H9 (cell line): ENCODE measurements at regions not wholly inside any gene's neighbourhood (a gene's known extent, or its start where the extent isn't known, plus 50 kb on each side); places are given as distances from the start of the nearest gene placed in this dataset.

Experiments
- DNase-seq: peaks from one replicate; pipeline ENCODE4 v3.0.0-alpha.2; 2017
- H2AFZ ChIP-seq: one replicate; pipeline ENCODE4 v1.6.1; 2013; ENCODE audit warnings: mild to moderate bottlenecking, low read length, control low read depth, moderate library complexity
- H2AK5ac ChIP-seq: 2 replicates; pipeline ENCODE4 v1.6.1; 2013; ENCODE audit warnings: low read length, control low read depth, mixed read lengths; ENCODE audit not compliant: insufficient read length
- H2BK120ac ChIP-seq: one replicate; pipeline ENCODE4 v1.6.1; 2013; ENCODE audit warnings: low read depth, mild to moderate bottlenecking, low read length, control low read depth, inconsistent platforms; ENCODE audit not compliant: poor library complexity, severe bottlenecking
- H2BK12ac ChIP-seq: 2 replicates; pipeline ENCODE4 v1.6.1; 2013; ENCODE audit warnings: low read length, control low read depth, mixed read lengths, low read depth; ENCODE audit not compliant: insufficient read length
- H2BK15ac ChIP-seq: 2 replicates; pipeline ENCODE4 v1.6.1; 2013; ENCODE audit warnings: low read depth, low read length, control low read depth
- H2BK20ac ChIP-seq: one replicate; pipeline ENCODE4 v1.6.1; 2013; ENCODE audit warnings: low read depth, mild to moderate bottlenecking, low read length, control low read depth, inconsistent platforms; ENCODE audit not compliant: poor library complexity, severe bottlenecking
- H2BK5ac ChIP-seq: 2 replicates; pipeline ENCODE4 v1.6.1; 2013; ENCODE audit warnings: low read length, control low read depth, mixed read lengths; ENCODE audit not compliant: insufficient read length
- H3K14ac ChIP-seq: 2 replicates; pipeline ENCODE4 v1.6.1; 2013; ENCODE audit warnings: low read length, control low read depth; ENCODE audit not compliant: insufficient read depth
- H3K18ac ChIP-seq: 2 replicates; pipeline ENCODE4 v1.6.1; 2013; ENCODE audit warnings: low read depth, mild to moderate bottlenecking, mixed read lengths, low read length, control low read depth; ENCODE audit not compliant: insufficient read length
- H3K23ac ChIP-seq: 2 replicates; pipeline ENCODE4 v1.6.1; 2013; ENCODE audit warnings: low read length, control low read depth, mixed read lengths, low read depth; ENCODE audit not compliant: insufficient read length
- H3K23me2 ChIP-seq: 2 replicates; pipeline ENCODE4 v1.6.1; 2013; ENCODE audit warnings: low read depth, mild to moderate bottlenecking, mixed read lengths, low read length, control low read depth; ENCODE audit not compliant: insufficient read length, poor library complexity, severe bottlenecking
- H3K27ac ChIP-seq: 2 replicates; pipeline ENCODE4 v1.5.1; 2013; ENCODE audit warnings: low read length, control low read depth, mixed read lengths, low read depth; ENCODE audit not compliant: insufficient read length
- H3K27me3 ChIP-seq: 2 replicates; pipeline ENCODE4 v1.6.1; 2013; ENCODE audit warnings: low read length, control low read depth, inconsistent platforms; ENCODE audit not compliant: insufficient read depth
- H3K4ac ChIP-seq: 2 replicates; pipeline ENCODE4 v1.6.1; 2013; ENCODE audit warnings: low read depth, mild to moderate bottlenecking, control low read depth, inconsistent platforms, low read length, moderate library complexity
- H3K4me1 ChIP-seq: 2 replicates; pipeline ENCODE4 v1.6.1; 2013; ENCODE audit warnings: low read length, control low read depth, inconsistent platforms; ENCODE audit not compliant: insufficient read depth
- H3K4me2 ChIP-seq: 2 replicates; pipeline ENCODE4 v1.6.1; 2013; ENCODE audit warnings: low read length, control low read depth, mixed read lengths; ENCODE audit not compliant: insufficient read length, insufficient read depth
- H3K56ac ChIP-seq: 2 replicates; pipeline ENCODE4 v1.6.1; 2013; ENCODE audit warnings: low read depth, mild to moderate bottlenecking, mixed read lengths, low read length, control low read depth; ENCODE audit not compliant: insufficient read length
- H3K79me1 ChIP-seq: 2 replicates; pipeline ENCODE4 v1.6.1; 2013; ENCODE audit warnings: low read depth, mild to moderate bottlenecking, moderate library complexity, low read length, control low read depth, inconsistent platforms; ENCODE audit not compliant: insufficient read depth, poor library complexity, severe bottlenecking
- H3K79me2 ChIP-seq: 2 replicates; pipeline ENCODE4 v1.6.1; 2013; ENCODE audit warnings: low read length, control low read depth, inconsistent platforms; ENCODE audit not compliant: insufficient read depth
- H3K9ac ChIP-seq: 2 replicates; pipeline ENCODE4 v1.6.1; 2013; ENCODE audit warnings: low read length, control low read depth, mixed read lengths; ENCODE audit not compliant: insufficient read length; ENCODE audit errors: extremely low read depth
- H3K9me3 ChIP-seq: one replicate; pipeline ENCODE4 v1.6.1; 2013; ENCODE audit warnings: low read depth, low read length, inconsistent platforms; ENCODE audit not compliant: control insufficient read depth
- H3T11ph ChIP-seq: one replicate; pipeline ENCODE4 v1.6.1; 2013; ENCODE audit warnings: mild to moderate bottlenecking, low read length, control low read depth, inconsistent platforms
- H4K20me1 ChIP-seq: one replicate; pipeline ENCODE4 v1.6.1; 2013; ENCODE audit not compliant: control insufficient read depth, insufficient read length, insufficient read depth
- H4K5ac ChIP-seq: 2 replicates; pipeline ENCODE4 v1.6.1; 2013; ENCODE audit warnings: low read depth, mild to moderate bottlenecking, mixed read lengths, low read length, control low read depth; ENCODE audit not compliant: insufficient read length
- H4K8ac ChIP-seq: replicated peaks from 2 replicates; pipeline ENCODE4 v1.6.1; 2013; ENCODE audit warnings: low read length, control low read depth, mixed read lengths, low read depth; ENCODE audit not compliant: insufficient read length
- H4K91ac ChIP-seq: 2 replicates; pipeline ENCODE4 v1.6.1; 2013; ENCODE audit warnings: low read depth, mild to moderate bottlenecking, moderate library complexity, mixed read lengths, low read length, control low read depth; ENCODE audit not compliant: insufficient read length
- H3K27ac Mint-ChIP-seq, 3 experiments: 2 replicates in 2 of 3; 3 replicates in 1 of 3; pipeline ENCODE4 v1.8.0; 2020 to 2021; ENCODE audit warnings: mixed read lengths in 3 of 3, mild to moderate bottlenecking in 1 of 3, moderate library complexity in 1 of 3
- H3K27me3 Mint-ChIP-seq: 2 replicates; pipeline ENCODE4 v1.8.0; 2021; ENCODE audit warnings: low read depth, mild to moderate bottlenecking, moderate library complexity, mixed read lengths
- H3K36me3 Mint-ChIP-seq, 3 experiments: 2 replicates in 2 of 3; 3 replicates in 1 of 3; pipeline ENCODE4 v1.8.0; 2020 to 2021; ENCODE audit warnings: low read depth in 3 of 3, mixed read lengths in 3 of 3; ENCODE audit not compliant: insufficient read depth in 1 of 3
- H3K4me1 Mint-ChIP-seq, 2 experiments: 2 replicates each; pipeline ENCODE4 v1.8.0; 2020; ENCODE audit warnings: mixed read lengths in 2 of 2
- H3K4me3 Mint-ChIP-seq, 2 experiments: 2 replicates in 1 of 2; 3 replicates in 1 of 2; pipeline ENCODE4 v1.8.0; 2020 to 2021; ENCODE audit warnings: mild to moderate bottlenecking in 2 of 2, mixed read lengths in 2 of 2, moderate library complexity in 1 of 2
- H3K9me3 Mint-ChIP-seq, 2 experiments: 2 replicates in 1 of 2; 3 replicates in 1 of 2; pipeline ENCODE4 v1.8.0; 2020; ENCODE audit warnings: mild to moderate bottlenecking in 2 of 2, mixed read lengths in 2 of 2, moderate library complexity in 1 of 2
- WGBS: extraction: QIAGEN DNeasy Blood & Tissue Kit; methylation state at CpG from one replicate; pipeline ENCODE4 v1.1.7; 2013; ENCODE audit warnings: missing lambda C conversion rate, low lambda C conversion rate, mixed read lengths; ENCODE audit not compliant: insufficient read length; ENCODE audit errors: extremely low coverage; 5-methylcytosine and 5-hydroxymethylcytosine counted together
- TF ChIP-seq, protein P1 (sequence below): fragments of 200-600 bp; sonication (generic); conservative IDR thresholded peaks from 3 replicates; pipeline ENCODE4 v1.8.0; 2021; ENCODE audit warnings: antibody characterized with exemption, mild to moderate bottlenecking

DNA sequence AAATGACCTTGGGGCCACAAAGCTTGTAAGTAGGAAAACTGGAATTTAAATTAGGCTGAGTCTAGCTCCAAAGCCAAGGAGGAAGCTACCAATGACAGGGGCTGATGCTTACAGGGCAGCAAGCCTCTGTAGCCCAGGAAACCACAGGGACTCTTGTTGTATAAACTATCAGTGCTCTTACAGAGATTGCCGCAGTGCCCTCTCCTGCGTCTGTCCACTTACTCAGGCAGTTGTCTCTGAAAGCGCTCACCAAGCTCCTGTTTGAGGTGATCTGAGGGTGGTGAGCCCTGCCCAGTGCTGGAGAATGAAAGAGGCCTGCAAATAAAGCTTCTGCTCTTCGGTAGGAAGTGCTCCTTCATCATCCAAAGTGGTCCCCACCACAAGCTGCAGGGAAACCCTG, 498.8 kb downstream of the ARHGEF28 start:
- H2BK20ac ChIP-seq: no peak overlapping the region
- no peaks in the 10 kb centered on the region for H3K23me2 ChIP-seq
- Mint-ChIP-seq H3K36me3 (no peaks in the 10 kb centered on the region), H3K27ac (no peak overlapping the region), H3K4me3 (no peak overlapping the region), H3K9me3 (peaks cover 0 to 2% of the 10 kb centered on the region in 2 experiments; a peak in 1 of 5 replicates), H3K27me3 (no peaks in the 10 kb centered on the region), H3K4me1 (peaks cover 4 to 5% of the 10 kb centered on the region in 2 experiments; a peak in 2 of 4 replicates)
- no peak overlapping the region for H3K4me2 ChIP-seq
- no peaks in the 10 kb centered on the region for H3K9me3 ChIP-seq
- H3K27me3 ChIP-seq: no peaks in the 10 kb centered on the region
- no peak overlapping the region for H3K27ac ChIP-seq
- no peak overlapping the region for H3K14ac ChIP-seq
- no peak overlapping the region for H3K4ac ChIP-seq
- H2AK5ac ChIP-seq: no peak overlapping the region
- no peak overlapping the region for H4K8ac ChIP-seq
- H3K79me1 ChIP-seq: no peaks in the 10 kb centered on the region
- no peak overlapping the region for H2BK5ac ChIP-seq
- TF ChIP-seq, protein P1, sequence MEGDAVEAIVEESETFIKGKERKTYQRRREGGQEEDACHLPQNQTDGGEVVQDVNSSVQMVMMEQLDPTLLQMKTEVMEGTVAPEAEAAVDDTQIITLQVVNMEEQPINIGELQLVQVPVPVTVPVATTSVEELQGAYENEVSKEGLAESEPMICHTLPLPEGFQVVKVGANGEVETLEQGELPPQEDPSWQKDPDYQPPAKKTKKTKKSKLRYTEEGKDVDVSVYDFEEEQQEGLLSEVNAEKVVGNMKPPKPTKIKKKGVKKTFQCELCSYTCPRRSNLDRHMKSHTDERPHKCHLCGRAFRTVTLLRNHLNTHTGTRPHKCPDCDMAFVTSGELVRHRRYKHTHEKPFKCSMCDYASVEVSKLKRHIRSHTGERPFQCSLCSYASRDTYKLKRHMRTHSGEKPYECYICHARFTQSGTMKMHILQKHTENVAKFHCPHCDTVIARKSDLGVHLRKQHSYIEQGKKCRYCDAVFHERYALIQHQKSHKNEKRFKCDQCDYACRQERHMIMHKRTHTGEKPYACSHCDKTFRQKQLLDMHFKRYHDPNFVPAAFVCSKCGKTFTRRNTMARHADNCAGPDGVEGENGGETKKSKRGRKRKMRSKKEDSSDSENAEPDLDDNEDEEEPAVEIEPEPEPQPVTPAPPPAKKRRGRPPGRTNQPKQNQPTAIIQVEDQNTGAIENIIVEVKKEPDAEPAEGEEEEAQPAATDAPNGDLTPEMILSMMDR: no peak
- H2BK12ac ChIP-seq: no peak overlapping the region
- H3K23ac ChIP-seq: no peak overlapping the region
- no peak overlapping the region for H3K56ac ChIP-seq
- no peak for DNase-seq
- no peak overlapping the region for H2BK15ac ChIP-seq
- H2BK120ac ChIP-seq: no peak overlapping the region
- no peaks in the 10 kb centered on the region for H4K20me1 ChIP-seq
- H3K9ac ChIP-seq: no peak overlapping the region
- no peaks in the 10 kb centered on the region for H3K79me2 ChIP-seq
- no peak overlapping the region for H4K5ac ChIP-seq
- no peak overlapping the region for H3T11ph ChIP-seq
- no peak overlapping the region for H3K18ac ChIP-seq
- H2AFZ ChIP-seq: no peak overlapping the region
- H3K4me1 ChIP-seq: no peaks in the 10 kb centered on the region
- H4K91ac ChIP-seq: no peak overlapping the region
- no CpG with 5 or more reads among the region's 4 CpGs for WGBS
